H9 (cell line): ENCODE measurements at regions not wholly inside any gene's neighbourhood (a gene's known extent, or its start where the extent isn't known, plus 50 kb on each side); places are given as distances from the start of the nearest gene placed in this dataset.

ENCODE experiments used
- DNase-seq: peaks from one replicate; pipeline ENCODE4 v3.0.0-alpha.2; 2017
- H2AFZ ChIP-seq: one replicate; pipeline ENCODE4 v1.6.1; 2013; ENCODE audit warnings: mild to moderate bottlenecking, low read length, control low read depth, moderate library complexity
- H2AK5ac ChIP-seq: 2 replicates; pipeline ENCODE4 v1.6.1; 2013; ENCODE audit warnings: low read length, control low read depth, mixed read lengths; ENCODE audit not compliant: insufficient read length
- H2BK120ac ChIP-seq: one replicate; pipeline ENCODE4 v1.6.1; 2013; ENCODE audit warnings: low read depth, mild to moderate bottlenecking, low read length, control low read depth, inconsistent platforms; ENCODE audit not compliant: poor library complexity, severe bottlenecking
- H2BK12ac ChIP-seq: 2 replicates; pipeline ENCODE4 v1.6.1; 2013; ENCODE audit warnings: low read length, control low read depth, mixed read lengths, low read depth; ENCODE audit not compliant: insufficient read length
- H2BK15ac ChIP-seq: 2 replicates; pipeline ENCODE4 v1.6.1; 2013; ENCODE audit warnings: low read depth, low read length, control low read depth
- H2BK20ac ChIP-seq: one replicate; pipeline ENCODE4 v1.6.1; 2013; ENCODE audit warnings: low read depth, mild to moderate bottlenecking, low read length, control low read depth, inconsistent platforms; ENCODE audit not compliant: poor library complexity, severe bottlenecking
- H2BK5ac ChIP-seq: 2 replicates; pipeline ENCODE4 v1.6.1; 2013; ENCODE audit warnings: low read length, control low read depth, mixed read lengths; ENCODE audit not compliant: insufficient read length
- H3K14ac ChIP-seq: 2 replicates; pipeline ENCODE4 v1.6.1; 2013; ENCODE audit warnings: low read length, control low read depth; ENCODE audit not compliant: insufficient read depth
- H3K18ac ChIP-seq: 2 replicates; pipeline ENCODE4 v1.6.1; 2013; ENCODE audit warnings: low read depth, mild to moderate bottlenecking, mixed read lengths, low read length, control low read depth; ENCODE audit not compliant: insufficient read length
- H3K23ac ChIP-seq: 2 replicates; pipeline ENCODE4 v1.6.1; 2013; ENCODE audit warnings: low read length, control low read depth, mixed read lengths, low read depth; ENCODE audit not compliant: insufficient read length
- H3K23me2 ChIP-seq: 2 replicates; pipeline ENCODE4 v1.6.1; 2013; ENCODE audit warnings: low read depth, mild to moderate bottlenecking, mixed read lengths, low read length, control low read depth; ENCODE audit not compliant: insufficient read length, poor library complexity, severe bottlenecking
- H3K27ac ChIP-seq: 2 replicates; pipeline ENCODE4 v1.5.1; 2013; ENCODE audit warnings: low read length, control low read depth, mixed read lengths, low read depth; ENCODE audit not compliant: insufficient read length
- H3K27me3 ChIP-seq: 2 replicates; pipeline ENCODE4 v1.6.1; 2013; ENCODE audit warnings: low read length, control low read depth, inconsistent platforms; ENCODE audit not compliant: insufficient read depth
- H3K4ac ChIP-seq: 2 replicates; pipeline ENCODE4 v1.6.1; 2013; ENCODE audit warnings: low read depth, mild to moderate bottlenecking, control low read depth, inconsistent platforms, low read length, moderate library complexity
- H3K4me1 ChIP-seq: 2 replicates; pipeline ENCODE4 v1.6.1; 2013; ENCODE audit warnings: low read length, control low read depth, inconsistent platforms; ENCODE audit not compliant: insufficient read depth
- H3K4me2 ChIP-seq: 2 replicates; pipeline ENCODE4 v1.6.1; 2013; ENCODE audit warnings: low read length, control low read depth, mixed read lengths; ENCODE audit not compliant: insufficient read length, insufficient read depth
- H3K56ac ChIP-seq: 2 replicates; pipeline ENCODE4 v1.6.1; 2013; ENCODE audit warnings: low read depth, mild to moderate bottlenecking, mixed read lengths, low read length, control low read depth; ENCODE audit not compliant: insufficient read length
- H3K79me1 ChIP-seq: 2 replicates; pipeline ENCODE4 v1.6.1; 2013; ENCODE audit warnings: low read depth, mild to moderate bottlenecking, moderate library complexity, low read length, control low read depth, inconsistent platforms; ENCODE audit not compliant: insufficient read depth, poor library complexity, severe bottlenecking
- H3K79me2 ChIP-seq: 2 replicates; pipeline ENCODE4 v1.6.1; 2013; ENCODE audit warnings: low read length, control low read depth, inconsistent platforms; ENCODE audit not compliant: insufficient read depth
- H3K9ac ChIP-seq: 2 replicates; pipeline ENCODE4 v1.6.1; 2013; ENCODE audit warnings: low read length, control low read depth, mixed read lengths; ENCODE audit not compliant: insufficient read length; ENCODE audit errors: extremely low read depth
- H3K9me3 ChIP-seq: one replicate; pipeline ENCODE4 v1.6.1; 2013; ENCODE audit warnings: low read depth, low read length, inconsistent platforms; ENCODE audit not compliant: control insufficient read depth
- H3T11ph ChIP-seq: one replicate; pipeline ENCODE4 v1.6.1; 2013; ENCODE audit warnings: mild to moderate bottlenecking, low read length, control low read depth, inconsistent platforms
- H4K20me1 ChIP-seq: one replicate; pipeline ENCODE4 v1.6.1; 2013; ENCODE audit not compliant: control insufficient read depth, insufficient read length, insufficient read depth
- H4K5ac ChIP-seq: 2 replicates; pipeline ENCODE4 v1.6.1; 2013; ENCODE audit warnings: low read depth, mild to moderate bottlenecking, mixed read lengths, low read length, control low read depth; ENCODE audit not compliant: insufficient read length
- H4K8ac ChIP-seq: replicated peaks from 2 replicates; pipeline ENCODE4 v1.6.1; 2013; ENCODE audit warnings: low read length, control low read depth, mixed read lengths, low read depth; ENCODE audit not compliant: insufficient read length
- H4K91ac ChIP-seq: 2 replicates; pipeline ENCODE4 v1.6.1; 2013; ENCODE audit warnings: low read depth, mild to moderate bottlenecking, moderate library complexity, mixed read lengths, low read length, control low read depth; ENCODE audit not compliant: insufficient read length
- H3K27ac Mint-ChIP-seq, 3 experiments: 2 replicates in 2 of 3; 3 replicates in 1 of 3; pipeline ENCODE4 v1.8.0; 2020 to 2021; ENCODE audit warnings: mixed read lengths in 3 of 3, mild to moderate bottlenecking in 1 of 3, moderate library complexity in 1 of 3
- H3K27me3 Mint-ChIP-seq: 2 replicates; pipeline ENCODE4 v1.8.0; 2021; ENCODE audit warnings: low read depth, mild to moderate bottlenecking, moderate library complexity, mixed read lengths
- H3K36me3 Mint-ChIP-seq, 3 experiments: 2 replicates in 2 of 3; 3 replicates in 1 of 3; pipeline ENCODE4 v1.8.0; 2020 to 2021; ENCODE audit warnings: low read depth in 3 of 3, mixed read lengths in 3 of 3; ENCODE audit not compliant: insufficient read depth in 1 of 3
- H3K4me1 Mint-ChIP-seq, 2 experiments: 2 replicates each; pipeline ENCODE4 v1.8.0; 2020; ENCODE audit warnings: mixed read lengths in 2 of 2
- H3K4me3 Mint-ChIP-seq, 2 experiments: 2 replicates in 1 of 2; 3 replicates in 1 of 2; pipeline ENCODE4 v1.8.0; 2020 to 2021; ENCODE audit warnings: mild to moderate bottlenecking in 2 of 2, mixed read lengths in 2 of 2, moderate library complexity in 1 of 2
- H3K9me3 Mint-ChIP-seq, 2 experiments: 2 replicates in 1 of 2; 3 replicates in 1 of 2; pipeline ENCODE4 v1.8.0; 2020; ENCODE audit warnings: mild to moderate bottlenecking in 2 of 2, mixed read lengths in 2 of 2, moderate library complexity in 1 of 2
- CTCF ChIP-seq: fragments of 200-600 bp; sonication (generic); conservative IDR thresholded peaks from 3 replicates; pipeline ENCODE4 v1.8.0; 2021; ENCODE audit warnings: antibody characterized with exemption, mild to moderate bottlenecking
- WGBS: extraction: QIAGEN DNeasy Blood & Tissue Kit; methylation state at CpG from one replicate; pipeline ENCODE4 v1.1.7; 2013; ENCODE audit warnings: missing lambda C conversion rate, low lambda C conversion rate, mixed read lengths; ENCODE audit not compliant: insufficient read length; ENCODE audit errors: extremely low coverage; 5-methylcytosine and 5-hydroxymethylcytosine counted together

- peaks cover 7% of the 10 kb centered on the region for H3K9me3 ChIP-seq
- no peak overlapping the region for H2BK12ac ChIP-seq
- no CpG with 5 or more reads among the region's 4 CpGs for WGBS
- no peak overlapping the region for H4K5ac ChIP-seq
- no peak overlapping the region for H3K14ac ChIP-seq
- no peak for TF ChIP-seq CTCF
- peaks cover 6 to 14% of the 10 kb centered on the region in 2 experiments for H3K9me3 Mint-ChIP-seq
- H3K9ac ChIP-seq, result no peak overlapping the region
- H3K27ac Mint-ChIP-seq, result no peak overlapping the region; a peak in 1 of 7 replicates
- no peak overlapping the region for H3K27ac ChIP-seq
- H4K20me1 ChIP-seq, result no peaks in the 10 kb centered on the region
- H4K91ac ChIP-seq, result no peak overlapping the region
- no peak for DNase-seq
- peaks cover 2% of the 10 kb centered on the region for H3K27me3 Mint-ChIP-seq
- H3K4me1 ChIP-seq, result peaks cover 3% of the 10 kb centered on the region; the same call in 1 of the 2 replicates
- no peak overlapping the region for H3K4ac ChIP-seq
- no peak overlapping the region for H2AK5ac ChIP-seq
- no peak overlapping the region for H3K23ac ChIP-seq
- H3K27me3 ChIP-seq, result no peaks in the 10 kb centered on the region
- H2AFZ ChIP-seq, result no peak overlapping the region
- no peak overlapping the region for H2BK15ac ChIP-seq
- H3T11ph ChIP-seq, result no peak overlapping the region
- H2BK20ac ChIP-seq, result no peak overlapping the region
- no peak overlapping the region for H3K18ac ChIP-seq
- no peak overlapping the region for H2BK120ac ChIP-seq
- H4K8ac ChIP-seq, result no peak overlapping the region
- H3K79me2 ChIP-seq, result no peaks in the 10 kb centered on the region
- H2BK5ac ChIP-seq, result no peak overlapping the region
- H3K4me1 Mint-ChIP-seq, result peaks cover 15 to 25% of the 10 kb centered on the region in 2 experiments
- no peaks in the 10 kb centered on the region for H3K79me1 ChIP-seq
- H3K36me3 Mint-ChIP-seq, result peaks cover 6 to 10% (median 6%) of the 10 kb centered on the region in 3 experiments; a peak in 6 of 7 replicates
- no peak overlapping the region for H3K56ac ChIP-seq
- H3K4me2 ChIP-seq, result no peak overlapping the region
- H3K23me2 ChIP-seq, result no peaks in the 10 kb centered on the region
- H3K4me3 Mint-ChIP-seq, result no peak overlapping the region
Measured at GRCh38 chr10:3397231-3397630, 224.6 kb upstream of the PITRM1 start.
